MCF 10A (cell line): ENCODE measurements at regions not wholly inside any gene's neighbourhood (a gene's known extent, or its start where the extent isn't known, plus 50 kb on each side); places are given as distances from the start of the nearest gene placed in this dataset.

Experiments
- BruUV-seq: library from RNA; stranded (reverse); fragments of 400-500 nt; replicated peaks from 2 replicates; lab custom pipeline; 2021; lab: Mats Ljungman, UMichigan
- CTCF ChIA-PET: fragments of 300-600 bp; sonication (Branson Sonifier 250); formaldehyde crosslinking; extraction: SDS; loops from one replicate; lab custom pipeline; 2021; ENCODE audit warnings: antibody characterized with exemption, inconsistent platforms; lab: Yijun Ruan, JAX
- POLR2A ChIA-PET: fragments of 300-600, 350-650 bp; sonication (Branson Sonifier 250); formaldehyde crosslinking; extraction: SDS; loops from one replicate; lab custom pipeline; 2020; ENCODE audit warnings: antibody characterized with exemption, inconsistent platforms; lab: Yijun Ruan, JAX
- DNase-seq: peaks from one replicate; pipeline ENCODE4 v3.0.0-alpha.2; 2018; ENCODE audit not compliant: unreplicated experiment
- H3K27ac Mint-ChIP-seq: one replicate; pipeline ENCODE4 v1.8.0; 2022; ENCODE audit warnings: mild to moderate bottlenecking, low read depth, mixed read lengths; ENCODE audit not compliant: unreplicated experiment
- H3K27me3 Mint-ChIP-seq: one replicate; pipeline ENCODE4 v1.8.0; 2022; ENCODE audit warnings: mixed read lengths; ENCODE audit not compliant: insufficient read depth, unreplicated experiment
- H3K36me3 Mint-ChIP-seq: one replicate; pipeline ENCODE4 v1.8.0; 2022; ENCODE audit warnings: mild to moderate bottlenecking, moderate library complexity, mixed read lengths; ENCODE audit not compliant: insufficient read depth, unreplicated experiment
- H3K4me1 Mint-ChIP-seq: one replicate; pipeline ENCODE4 v1.8.0; 2022; ENCODE audit warnings: mixed read lengths; ENCODE audit not compliant: insufficient read depth, unreplicated experiment
- H3K4me3 Mint-ChIP-seq: one replicate; pipeline ENCODE4 v1.8.0; 2022; ENCODE audit warnings: mild to moderate bottlenecking, moderate library complexity, mixed read lengths; ENCODE audit not compliant: unreplicated experiment
- H3K9me3 Mint-ChIP-seq: one replicate; pipeline ENCODE4 v1.8.0; 2022; ENCODE audit warnings: mixed read lengths; ENCODE audit not compliant: unreplicated experiment
- CTCF ChIP-seq: fragments of 200-600 bp; IDR thresholded peaks from one replicate; pipeline ENCODE4 v1.8.0; 2022; ENCODE audit warnings: antibody characterized with exemption, mild to moderate bottlenecking; ENCODE audit not compliant: unreplicated experiment
- intact Hi-C: fragments of 100-400 bp; cut with micrococcal nuclease; formaldehyde crosslinking; loops from 2 replicates; pipeline ENCODE4 v1.14.1; 2022

GRCh38 chr20:42005211-42005610 lies 387.0 kb upstream of the CHD6 start:
- intact Hi-C loops, result no loop called here
- DNase-seq, result no peak
- CTCF ChIA-PET, result no interaction called here
- Mint-ChIP-seq H3K36me3 (no peaks in the 10 kb centered on the region), H3K4me1 (no peaks in the 10 kb centered on the region), H3K9me3 (peaks cover 41% of the 10 kb centered on the region), H3K27me3 (no peaks in the 10 kb centered on the region), H3K27ac (no peak overlapping the region), H3K4me3 (no peak overlapping the region)
- POLR2A ChIA-PET, result no interaction called here
- no peak for TF ChIP-seq CTCF
- BruUV-seq, result no TSS peak

- Mint-ChIP-seq H3K4me3 (no peak overlapping the region), H3K36me3 (no peaks in the 10 kb centered on the region), H3K9me3 (peaks cover 46% of the 10 kb centered on the region), H3K4me1 (no peaks in the 10 kb centered on the region), H3K27me3 (no peaks in the 10 kb centered on the region), H3K27ac (no peak overlapping the region)
- no peak for TF ChIP-seq CTCF
- intact Hi-C loops, result no loop called here
- CTCF ChIA-PET, result no interaction called here
- no TSS peak for BruUV-seq
- POLR2A ChIA-PET, result no interaction called here
- DNase-seq, result no peak
Measured at GRCh38 chr20:42003380-42003779, 385.2 kb upstream of the CHD6 start.

- intact Hi-C loops, result no loop called here
- CTCF ChIA-PET, result no interaction called here
- H3K4me1 Mint-ChIP-seq, result no peaks in the 10 kb centered on the region
- POLR2A ChIA-PET, result no interaction called here
- H3K9me3 Mint-ChIP-seq, result peaks cover 59% of the 10 kb centered on the region
- H3K27me3 Mint-ChIP-seq, result no peaks in the 10 kb centered on the region
- H3K36me3 Mint-ChIP-seq, result no peaks in the 10 kb centered on the region
- no peak for DNase-seq
- no peak overlapping the region for H3K4me3 Mint-ChIP-seq
- no TSS peak for BruUV-seq
- no peak for TF ChIP-seq CTCF
- H3K27ac Mint-ChIP-seq, result no peak overlapping the region
Measured at GRCh38 chr20:41998539-41999341, 380.6 kb upstream of the CHD6 start.

GRCh38 chr20:41996951-41997350 lies 378.8 kb upstream of the CHD6 start:
- DNase-seq, result no peak
- ChIA-PET CTCF (no interaction called here), POLR2A (no interaction called here)
- Mint-ChIP-seq H3K9me3 (peaks cover 62% of the 10 kb centered on the region), H3K4me1 (no peaks in the 10 kb centered on the region), H3K4me3 (no peak overlapping the region), H3K36me3 (no peaks in the 10 kb centered on the region), H3K27ac (no peak overlapping the region), H3K27me3 (no peaks in the 10 kb centered on the region)
- no peak for TF ChIP-seq CTCF
- intact Hi-C loops, result no loop called here
- BruUV-seq, result no TSS peak
